ENCODE measurements at regions not wholly inside any gene's neighbourhood (a gene's known extent, or its start where the extent isn't known, plus 50 kb on each side); places are given as distances from the start of the nearest gene placed in this dataset.

DNA sequence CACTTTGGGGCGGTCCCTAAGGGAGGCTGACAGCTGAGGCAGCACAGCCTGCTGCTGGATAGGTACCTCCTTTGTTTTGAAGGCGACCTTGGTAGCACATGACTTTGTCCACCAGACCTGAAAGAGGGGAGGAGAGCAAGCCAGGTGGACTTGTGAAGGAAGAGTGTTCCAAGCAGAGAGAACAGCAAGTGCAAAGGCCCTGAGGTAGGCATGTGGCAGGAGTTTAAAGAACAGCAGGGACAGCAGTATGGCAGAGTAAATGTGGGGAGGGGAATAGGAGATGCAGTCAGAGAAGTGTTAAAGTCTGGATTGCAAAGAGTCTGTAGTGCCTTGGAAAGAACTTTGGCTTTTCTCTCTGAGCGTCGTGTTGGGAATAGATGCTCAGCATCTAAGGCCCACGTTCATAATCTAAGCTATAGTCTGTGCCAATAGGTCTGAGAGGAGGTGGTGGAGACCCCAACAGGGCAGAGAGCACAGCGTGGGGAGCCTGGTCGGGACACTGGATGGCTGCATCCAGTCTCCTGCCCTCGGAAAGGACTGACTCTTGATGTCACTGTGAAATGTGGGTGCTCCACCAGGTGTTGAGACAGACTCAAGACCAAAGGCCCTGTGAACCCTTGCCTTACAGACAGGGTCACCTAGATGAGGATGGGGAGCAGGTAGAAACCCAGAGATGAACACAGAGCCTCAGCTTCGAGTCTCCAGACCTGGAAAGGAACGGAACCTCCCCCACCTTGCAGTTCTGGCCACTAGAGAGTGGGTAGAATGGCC is 242.1 kb upstream of the PWP1 start:
- Histone ChIP-seq H3K9me3 (replicated peaks; ENCODE audit: control insufficient read depth, insufficient read depth, low read length) (no peaks in the 10 kb centered on the region), H3K4me1 (ENCODE audit: control insufficient read depth, extremely low read depth, insufficient read depth, low read length) (no peaks in the 10 kb centered on the region), H3K4me3 (replicated peaks in 1 of 3; ENCODE audit: insufficient read depth in 1 of 3, low read depth in 1 of 3, low read length in 3 of 3) (no peak overlapping the region), H3K27ac (ENCODE audit: insufficient read depth, low read depth, low read length) (no peak overlapping the region), H3K4me2 (ENCODE audit: insufficient read depth, low read length) (no peak overlapping the region), H4K20me1 (replicated peaks; ENCODE audit: control insufficient read depth, extremely low read depth, insufficient read depth, low read length) (no peaks in the 10 kb centered on the region), H3K9ac (replicated peaks; ENCODE audit: extremely low read depth, insufficient read depth, low read length) (no peak overlapping the region), H3K36me3 (ENCODE audit: control insufficient read depth in 2 of 2, extremely low read depth in 1 of 2, insufficient read depth in 2 of 2, low read length in 2 of 2) (no peaks in the 10 kb centered on the region), H3K9me1 (replicated peaks; ENCODE audit: control insufficient read depth, extremely low read depth, insufficient read depth, low read length) (no peaks in the 10 kb centered on the region), H3K27me3 (ENCODE audit: control insufficient read depth in 2 of 2, insufficient read depth in 2 of 2, low read length in 2 of 2) (no peaks in the 10 kb centered on the region), H3K79me2 (ENCODE audit: control insufficient read depth, insufficient read depth, low read length) (no peaks in the 10 kb centered on the region), H2AFZ (ENCODE audit: low read depth, low read length) (no peak overlapping the region)
- no peak for TF ChIP-seq POLR2A (IDR thresholded peaks at IDR 0.05; ENCODE audit: low read depth, low read length)
- TF ChIP-seq GATA2 (IDR thresholded peaks at IDR 0.05; ENCODE audit: insufficient read depth, insufficient read length, low read depth, low read length), result no peak
- TF ChIP-seq, protein P1, sequence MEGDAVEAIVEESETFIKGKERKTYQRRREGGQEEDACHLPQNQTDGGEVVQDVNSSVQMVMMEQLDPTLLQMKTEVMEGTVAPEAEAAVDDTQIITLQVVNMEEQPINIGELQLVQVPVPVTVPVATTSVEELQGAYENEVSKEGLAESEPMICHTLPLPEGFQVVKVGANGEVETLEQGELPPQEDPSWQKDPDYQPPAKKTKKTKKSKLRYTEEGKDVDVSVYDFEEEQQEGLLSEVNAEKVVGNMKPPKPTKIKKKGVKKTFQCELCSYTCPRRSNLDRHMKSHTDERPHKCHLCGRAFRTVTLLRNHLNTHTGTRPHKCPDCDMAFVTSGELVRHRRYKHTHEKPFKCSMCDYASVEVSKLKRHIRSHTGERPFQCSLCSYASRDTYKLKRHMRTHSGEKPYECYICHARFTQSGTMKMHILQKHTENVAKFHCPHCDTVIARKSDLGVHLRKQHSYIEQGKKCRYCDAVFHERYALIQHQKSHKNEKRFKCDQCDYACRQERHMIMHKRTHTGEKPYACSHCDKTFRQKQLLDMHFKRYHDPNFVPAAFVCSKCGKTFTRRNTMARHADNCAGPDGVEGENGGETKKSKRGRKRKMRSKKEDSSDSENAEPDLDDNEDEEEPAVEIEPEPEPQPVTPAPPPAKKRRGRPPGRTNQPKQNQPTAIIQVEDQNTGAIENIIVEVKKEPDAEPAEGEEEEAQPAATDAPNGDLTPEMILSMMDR (IDR thresholded peaks at IDR 0.05; ENCODE audit: extremely low read depth in 1 of 2, insufficient read depth in 1 of 2, low read depth in 1 of 2, low read length in 2 of 2), result no peak
- TF ChIP-seq JUN (IDR thresholded peaks at IDR 0.05; ENCODE audit: borderline replicate concordance, insufficient read depth, insufficient read length, low read depth), result no peak
- TF ChIP-seq FOS (IDR thresholded peaks at IDR 0.05; ENCODE audit: borderline replicate concordance, insufficient read depth, low read length), result no peak
- no peak for TF ChIP-seq EZH2 (IDR thresholded peaks at IDR 0.05; ENCODE audit: borderline replicate concordance, low read depth, low read length, severe bottlenecking)
- TF ChIP-seq, protein P2, sequence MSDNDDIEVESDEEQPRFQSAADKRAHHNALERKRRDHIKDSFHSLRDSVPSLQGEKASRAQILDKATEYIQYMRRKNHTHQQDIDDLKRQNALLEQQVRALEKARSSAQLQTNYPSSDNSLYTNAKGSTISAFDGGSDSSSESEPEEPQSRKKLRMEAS (IDR thresholded peaks at IDR 0.05; ENCODE audit: insufficient read depth, insufficient read length), result no peak
- no peak for TF ChIP-seq MYC (IDR thresholded peaks at IDR 0.05; ENCODE audit: low read depth, low read length)
- TF ChIP-seq POLR2AphosphoS5 (IDR thresholded peaks at IDR 0.05; ENCODE audit: insufficient read depth, low read depth, low read length), result no peak
- intact Hi-C loops (cut with micrococcal nuclease), result no loop called here
- dilution Hi-C loops (cut with MboI; ENCODE audit: extremely low pct_ligation_motif_present, low sequenced_read_pairs), result no loop called here
- CTCF ChIA-PET, result no interaction called here
- DNase-seq (ENCODE audit: low read depth, low spot score) (no peak), FAIRE-seq (no peak)
- POLR2A ChIA-PET, result no interaction called here
- no TSS peak for BruUV-seq (replicated peaks)
